GM12872 (cell line): ENCODE measurements at regions not wholly inside any gene's neighbourhood (a gene's known extent, or its start where the extent isn't known, plus 50 kb on each side); places are given as distances from the start of the nearest gene placed in this dataset.

Experiments
- CTCF ChIP-seq: IDR thresholded peaks from 3 replicates; pipeline ENCODE4 v1.5.1; 2011; ENCODE audit warnings: low read depth, mild to moderate bottlenecking, low read length, moderate library complexity; ENCODE audit not compliant: insufficient read depth

- no peak for TF ChIP-seq CTCF
These were observed 91.3 kb upstream of the AMOT start for GRCh38 chrX:112931900-112932299.

- no peak for TF ChIP-seq CTCF
These were observed 90.8 kb upstream of the AMOT start for GRCh38 chrX:112931478-112931877.

GRCh38 chrX:112913807-112914206 lies 73.2 kb upstream of the AMOT start:
- TF ChIP-seq CTCF, result no peak

- no peak for TF ChIP-seq CTCF
These were observed 69.8 kb upstream of the AMOT start for GRCh38 chrX:112910418-112910817.

GRCh38 chrX:112901869-112902725 lies 61.5 kb upstream of the AMOT start:
- no peak for TF ChIP-seq CTCF

- no peak for TF ChIP-seq CTCF
These were observed 55.4 kb upstream of the AMOT start for GRCh38 chrX:112896051-112896450.
